ENCODE measurements at regions not wholly inside any gene's neighbourhood (a gene's known extent, or its start where the extent isn't known, plus 50 kb on each side); places are given as distances from the start of the nearest gene placed in this dataset.

DNA sequence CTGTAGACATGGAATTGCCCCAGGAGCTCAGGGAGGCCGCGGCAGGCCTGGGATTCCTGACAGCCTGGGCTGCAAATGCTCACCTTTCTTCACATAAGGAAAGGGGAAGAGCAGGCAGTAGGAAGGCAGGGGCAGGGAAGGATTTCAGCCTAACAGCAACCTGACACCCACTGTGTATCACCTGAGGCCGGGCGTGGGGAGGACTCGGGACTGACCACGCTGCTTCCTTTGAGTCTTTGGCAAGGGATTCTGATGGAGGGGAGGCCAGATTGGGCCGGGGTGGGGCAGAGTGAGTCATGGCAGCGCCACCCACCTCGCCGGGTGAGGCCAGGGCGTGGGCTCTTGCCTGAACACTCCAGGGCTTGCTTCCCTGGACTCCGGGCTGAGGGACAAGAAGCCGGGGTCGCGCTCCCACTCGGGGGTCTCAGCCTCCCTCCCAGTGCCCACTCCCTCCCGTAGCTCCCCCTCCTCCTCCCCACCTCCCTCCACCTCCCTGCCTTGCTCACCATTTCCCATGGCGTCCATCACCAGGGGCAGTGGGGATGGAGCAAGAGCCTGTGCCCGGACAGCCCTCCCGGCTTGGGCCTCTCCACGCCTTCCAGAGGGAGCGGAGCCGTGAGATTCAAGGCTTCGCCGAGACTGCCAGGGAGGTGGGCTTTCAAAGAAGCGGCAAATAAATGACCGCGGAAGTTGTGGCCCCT lies 247.9 kb upstream of the RTL1 start:
- no peak for DNase-seq

DNA sequence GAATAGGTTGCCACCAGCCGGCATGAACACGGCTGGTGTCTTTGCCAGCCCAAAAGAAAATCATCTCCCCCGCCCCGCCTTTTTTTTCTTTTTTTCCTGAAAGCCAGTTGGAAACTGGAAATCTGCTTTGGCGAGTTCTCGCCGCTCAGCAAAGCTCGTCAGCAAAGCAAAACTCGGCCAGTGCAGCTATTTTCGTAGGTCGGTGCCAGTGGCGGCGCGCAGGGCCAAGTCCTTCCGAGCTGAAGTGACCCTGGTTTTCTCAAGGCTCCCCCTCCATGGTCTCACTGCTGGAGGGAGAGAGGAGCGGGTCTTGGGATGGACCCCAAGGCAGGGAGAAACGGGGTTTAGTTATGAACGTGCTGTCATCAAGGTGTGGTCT lies 248.4 kb upstream of the RTL1 start:
- DNase-seq = no peak

DNA sequence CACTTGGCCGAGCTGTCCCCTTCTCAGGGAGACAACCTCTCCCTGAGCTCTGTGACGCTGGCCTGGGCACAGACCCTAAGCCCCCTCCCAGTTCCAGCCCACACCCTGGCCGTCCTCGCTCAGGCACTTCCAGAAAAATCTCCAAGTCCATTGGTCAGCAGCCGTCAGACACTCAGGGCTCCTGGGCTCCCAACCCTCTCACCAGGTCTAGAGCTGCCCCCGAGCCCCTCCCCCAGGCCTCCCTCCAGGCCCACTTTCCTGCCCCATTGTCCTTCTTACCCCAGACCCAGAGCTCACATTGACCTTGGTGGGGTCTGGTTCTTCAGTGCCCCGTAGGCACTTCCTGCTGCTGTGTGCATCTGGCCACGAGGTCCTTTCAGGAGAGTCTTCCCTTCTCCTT lies 249.3 kb upstream of the RTL1 start:
- no peak for DNase-seq

DNA sequence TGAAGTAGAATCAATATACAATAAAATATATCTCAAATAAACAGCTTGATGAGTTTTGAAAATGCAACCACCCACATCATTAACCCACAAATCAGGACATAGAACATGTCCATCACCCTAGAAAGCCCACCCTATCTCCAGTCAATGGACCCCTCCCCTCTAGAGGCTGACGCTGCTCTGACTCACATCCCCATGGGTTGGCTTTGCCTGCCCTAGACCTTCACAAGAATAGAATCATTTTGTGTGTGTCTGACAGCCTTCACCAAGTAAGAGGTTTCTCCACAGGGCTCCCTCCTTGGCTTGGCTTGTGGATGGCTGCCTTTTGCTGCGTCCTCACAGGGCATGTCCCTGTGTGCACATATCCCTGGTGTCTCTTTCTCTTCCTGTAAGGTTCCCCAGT lies 250.2 kb upstream of the RTL1 start:
- no peak for DNase-seq

DNA sequence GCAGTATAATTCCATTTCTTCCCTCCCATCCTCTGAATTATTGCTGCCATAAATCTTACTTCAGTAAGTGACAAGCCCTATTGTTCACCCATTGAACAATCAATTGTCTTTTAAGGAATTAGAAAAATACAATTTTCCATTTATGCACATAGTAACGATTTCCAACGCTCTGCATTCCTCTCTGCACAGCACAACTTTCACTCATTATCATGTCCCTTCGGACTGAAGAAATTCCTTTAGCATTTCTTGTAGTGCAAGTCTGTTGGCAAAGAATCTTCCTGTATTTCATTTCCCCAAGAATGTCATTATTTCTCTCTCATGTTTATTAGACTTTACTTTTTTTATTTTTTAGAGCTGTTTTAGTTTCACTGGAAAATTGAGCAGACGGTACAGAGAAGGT lies 252.1 kb upstream of the RTL1 start:
- DNase-seq = no peak

DNA sequence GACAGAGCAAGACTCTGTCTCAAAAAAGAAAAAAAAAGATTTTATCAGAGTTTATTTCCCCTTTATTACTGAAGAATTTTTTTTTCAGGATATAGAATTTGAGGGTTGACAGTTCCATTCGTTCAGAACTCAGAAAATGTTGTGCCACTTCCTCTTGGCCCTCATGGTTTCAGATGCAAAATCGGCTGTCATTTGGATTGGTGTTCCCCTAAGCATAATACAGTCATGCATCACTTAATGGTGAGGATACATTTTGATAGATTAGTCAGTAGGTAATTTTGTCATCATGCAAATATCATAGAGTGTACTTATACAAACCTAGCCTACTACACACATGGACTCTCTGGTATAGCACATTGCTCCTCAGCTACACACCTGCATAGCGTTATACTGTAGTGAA lies 263.9 kb upstream of the RTL1 start:
- DNase-seq = no peak

DNA sequence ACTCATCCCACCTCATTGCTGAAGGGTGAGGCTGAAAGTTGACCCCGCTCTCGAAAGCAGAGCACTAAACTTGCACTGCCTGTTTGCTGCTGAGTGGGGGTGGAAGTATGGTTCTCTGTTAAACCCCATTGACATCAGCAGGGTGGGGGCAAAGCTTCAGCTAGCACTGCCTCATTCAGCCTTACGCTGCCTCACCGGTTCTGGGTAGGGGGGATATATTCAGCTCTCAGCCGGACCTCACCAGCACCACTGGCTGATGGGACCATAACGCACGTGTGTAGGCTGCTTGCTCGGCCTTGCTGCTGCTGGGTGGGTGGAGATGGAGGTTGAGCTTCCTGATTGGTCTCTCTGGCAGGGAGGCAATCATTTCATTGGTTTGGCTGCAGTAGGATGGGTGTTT lies 265.7 kb upstream of the RTL1 start:
- no peak for DNase-seq

DNA sequence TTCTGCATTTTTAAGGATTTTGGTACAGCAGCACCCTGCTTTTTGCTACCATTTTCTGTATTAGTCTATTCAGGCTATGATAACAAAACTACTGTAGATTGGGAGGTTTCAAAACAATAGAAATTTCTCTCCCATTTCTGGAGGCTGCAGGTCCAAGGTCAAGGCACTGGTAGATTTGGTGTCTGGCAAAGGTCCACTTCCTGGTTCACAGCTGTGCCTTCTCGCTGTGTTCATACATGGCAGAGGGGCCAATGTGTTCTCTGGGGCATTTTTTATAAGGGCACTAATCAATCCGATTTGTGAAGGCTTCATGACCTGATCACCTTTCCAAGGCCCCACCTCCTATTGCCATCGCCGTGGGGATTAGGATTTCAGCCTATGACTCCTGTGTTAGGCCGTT lies 268.1 kb upstream of the RTL1 start:
- DNase-seq = no peak

DNA sequence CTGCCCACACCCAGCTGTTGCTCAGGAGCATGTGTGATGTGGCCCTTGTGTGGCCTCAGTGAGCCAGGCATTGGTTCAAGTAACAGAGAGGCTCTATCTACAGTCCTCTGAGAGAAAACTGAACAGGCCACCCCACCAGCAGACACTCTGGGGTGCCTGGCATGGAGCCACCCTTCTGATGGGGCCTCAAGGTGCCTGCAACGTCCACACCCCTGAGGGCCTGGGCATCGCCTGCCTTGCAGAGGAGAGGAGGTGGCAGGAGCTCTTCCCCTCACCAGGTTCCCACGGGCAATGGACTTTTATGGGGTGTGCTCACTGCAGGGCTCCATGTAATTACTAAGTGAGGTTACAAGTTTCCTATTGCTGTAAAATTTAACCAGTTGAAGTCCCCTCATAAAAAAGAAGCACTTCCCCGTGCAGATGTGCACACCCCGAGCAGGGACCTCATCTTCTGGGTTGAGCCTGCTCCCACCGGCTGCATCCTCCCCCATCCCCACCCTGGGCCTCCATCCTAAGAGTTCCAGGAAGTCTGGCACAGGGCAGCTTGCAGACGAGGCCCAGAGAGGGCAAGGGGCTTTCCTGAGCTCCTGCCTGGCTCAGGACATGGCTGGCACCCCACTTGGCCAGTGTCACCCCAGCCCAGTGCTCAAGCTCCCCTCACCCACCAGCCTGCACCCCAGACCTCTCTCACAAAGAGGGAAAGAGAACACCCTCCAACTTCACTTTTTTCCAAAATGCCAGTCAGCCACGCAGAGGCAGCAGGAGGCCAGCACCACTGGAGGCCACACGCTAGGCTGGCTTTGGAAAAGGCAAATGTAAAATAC lies 270.4 kb upstream of the RTL1 start:
- no peak for DNase-seq

DNA sequence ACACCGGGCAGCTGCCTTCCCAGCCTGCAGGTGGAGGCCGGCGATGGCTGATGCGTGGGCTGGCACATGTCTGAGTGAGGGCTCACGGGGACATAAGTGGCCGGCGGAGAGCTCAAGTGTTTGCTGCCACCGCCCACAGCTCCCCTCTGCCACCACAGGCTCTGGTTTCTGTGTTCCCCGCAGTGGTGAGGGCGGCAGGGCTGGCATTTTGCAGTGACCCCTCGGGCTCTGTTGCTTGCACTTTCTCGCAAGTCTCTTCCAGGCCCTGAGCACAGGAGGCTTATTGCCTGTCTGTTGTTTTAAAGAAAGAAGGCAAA lies 271.0 kb upstream of the RTL1 start:
- DNase-seq = no peak

DNA sequence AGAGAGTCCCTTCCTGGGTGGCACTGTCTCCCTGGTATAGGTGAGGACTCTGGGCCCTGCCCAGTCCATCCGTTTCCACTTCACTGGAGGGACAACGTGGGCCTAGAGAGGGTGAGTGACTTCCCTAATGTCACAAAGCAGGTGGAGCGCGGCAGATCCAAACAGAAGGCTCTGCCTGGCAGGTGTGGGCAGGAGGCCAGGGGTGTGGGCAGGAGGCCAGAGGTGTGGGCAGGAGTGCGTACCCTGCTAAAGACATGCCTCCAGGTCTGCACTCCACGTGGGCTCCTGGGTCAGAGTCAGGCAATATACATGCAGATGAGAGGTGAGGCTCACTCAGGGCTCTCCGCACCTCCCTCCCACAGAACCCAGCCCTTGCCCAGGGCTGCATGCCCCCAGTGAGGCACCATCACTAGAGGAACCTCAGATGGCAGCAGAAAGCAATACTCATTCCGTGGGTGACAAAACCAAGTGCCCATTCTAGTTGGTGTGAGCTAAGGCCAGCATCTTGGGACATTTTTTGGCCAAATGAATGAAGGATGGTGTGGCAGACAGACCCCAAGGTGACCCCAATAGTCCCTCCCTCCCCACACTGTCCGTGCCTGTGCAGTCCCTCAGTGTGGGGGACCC lies 271.6 kb upstream of the RTL1 start:
- DNase-seq = no peak

DNA sequence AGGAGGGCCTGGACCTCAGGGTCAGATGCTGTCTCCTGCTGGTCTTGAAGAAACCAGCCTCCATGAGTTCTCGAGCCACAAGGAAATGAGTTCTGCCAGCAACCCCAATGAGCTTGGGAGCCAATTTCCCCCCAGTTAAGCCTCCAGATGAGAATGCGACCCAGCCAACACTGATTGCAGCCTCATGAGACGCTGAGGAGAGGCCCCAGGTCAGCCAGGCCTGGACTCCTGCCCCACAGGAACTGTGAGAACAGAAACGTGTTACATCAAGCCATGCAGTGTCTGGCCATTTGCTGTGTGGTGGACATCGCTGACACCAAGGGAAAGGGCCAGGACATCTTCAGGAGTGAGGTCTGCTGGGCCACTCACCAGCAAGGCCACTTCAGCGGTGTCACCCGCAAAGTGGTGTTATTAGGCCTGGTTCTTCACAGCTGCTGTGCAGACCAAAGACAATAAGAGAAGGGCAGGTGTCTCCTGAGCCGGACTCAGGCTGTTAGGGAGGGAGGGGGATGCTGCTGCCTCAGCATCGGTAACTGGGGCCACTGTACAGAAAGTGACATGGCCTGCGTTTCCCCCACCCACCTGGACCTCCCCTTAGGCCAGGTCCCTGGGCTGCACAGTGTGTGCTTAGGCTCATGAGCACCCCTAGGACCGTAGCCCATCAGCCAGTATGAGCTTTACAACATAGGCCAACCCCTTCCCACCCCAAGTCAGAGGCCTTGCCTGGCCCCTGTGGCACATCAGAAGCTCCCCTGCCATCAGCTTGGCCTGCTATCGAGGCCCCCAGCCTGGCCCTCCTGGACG lies 272.4 kb upstream of the RTL1 start:
- no peak for DNase-seq

DNA sequence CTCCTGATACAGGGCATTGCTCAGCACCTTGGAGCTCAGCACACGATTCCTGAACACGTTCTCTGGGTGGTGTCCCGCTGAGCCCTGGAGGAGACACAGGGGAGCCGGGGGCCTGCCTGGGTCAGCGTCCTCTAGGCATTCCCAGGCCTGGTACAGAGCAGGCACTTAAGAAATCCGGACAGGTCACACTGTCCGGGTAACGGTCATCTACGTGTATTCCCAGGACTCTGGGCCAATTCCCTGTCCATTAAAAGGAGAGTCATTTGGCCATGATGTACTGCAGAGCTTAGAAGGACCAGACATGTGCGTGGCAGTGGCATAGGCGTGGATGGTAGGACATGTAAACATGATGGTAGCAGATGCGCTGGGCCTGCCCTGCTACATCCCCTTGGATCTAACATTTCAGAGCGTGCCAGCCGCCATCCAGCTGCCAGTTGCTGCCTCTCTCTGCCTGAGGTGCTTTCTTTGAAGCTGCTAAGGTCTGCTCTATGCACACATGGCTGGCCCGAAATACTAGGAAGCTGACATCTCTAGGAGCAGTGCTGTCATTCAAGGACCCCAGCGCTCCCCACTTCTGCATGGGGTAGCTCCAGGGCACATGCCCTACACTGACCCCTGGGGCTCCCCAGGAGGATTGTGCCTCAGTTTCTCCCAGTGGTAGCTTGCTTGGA lies 273.1 kb upstream of the RTL1 start:
- DNase-seq = no peak

DNA sequence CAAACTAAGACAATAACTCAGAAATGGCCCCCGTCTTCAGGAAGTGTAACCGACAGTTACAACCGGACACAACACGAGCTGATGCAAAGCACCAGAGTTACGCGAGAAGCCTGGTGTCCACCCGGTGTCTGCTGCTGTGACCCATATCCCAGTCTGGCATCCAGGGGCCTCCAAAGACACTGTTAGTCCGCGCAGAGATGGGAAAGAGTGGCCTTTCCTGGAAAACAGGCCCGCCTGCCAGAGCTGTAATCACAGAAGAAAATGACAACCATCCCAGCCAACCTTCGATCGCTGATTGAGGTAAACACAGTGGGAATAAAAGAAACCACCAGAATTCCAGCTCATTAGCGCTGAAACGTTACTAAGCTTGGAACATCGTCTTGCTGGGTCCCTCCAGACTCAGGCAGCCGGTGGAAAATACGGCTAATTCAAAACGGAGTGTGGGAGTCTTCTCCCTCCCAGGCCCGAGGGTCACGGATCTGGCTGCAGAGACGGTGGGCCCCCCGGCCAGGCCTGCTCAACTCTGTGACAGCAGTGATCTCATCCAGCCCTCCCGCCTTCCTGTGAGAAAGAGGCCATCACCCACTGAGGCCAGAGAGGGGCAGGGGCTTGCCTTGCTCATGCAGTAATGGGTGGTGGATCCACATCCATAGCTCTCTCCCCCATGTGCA lies 273.9 kb upstream of the RTL1 start:
- DNase-seq = no peak

DNA sequence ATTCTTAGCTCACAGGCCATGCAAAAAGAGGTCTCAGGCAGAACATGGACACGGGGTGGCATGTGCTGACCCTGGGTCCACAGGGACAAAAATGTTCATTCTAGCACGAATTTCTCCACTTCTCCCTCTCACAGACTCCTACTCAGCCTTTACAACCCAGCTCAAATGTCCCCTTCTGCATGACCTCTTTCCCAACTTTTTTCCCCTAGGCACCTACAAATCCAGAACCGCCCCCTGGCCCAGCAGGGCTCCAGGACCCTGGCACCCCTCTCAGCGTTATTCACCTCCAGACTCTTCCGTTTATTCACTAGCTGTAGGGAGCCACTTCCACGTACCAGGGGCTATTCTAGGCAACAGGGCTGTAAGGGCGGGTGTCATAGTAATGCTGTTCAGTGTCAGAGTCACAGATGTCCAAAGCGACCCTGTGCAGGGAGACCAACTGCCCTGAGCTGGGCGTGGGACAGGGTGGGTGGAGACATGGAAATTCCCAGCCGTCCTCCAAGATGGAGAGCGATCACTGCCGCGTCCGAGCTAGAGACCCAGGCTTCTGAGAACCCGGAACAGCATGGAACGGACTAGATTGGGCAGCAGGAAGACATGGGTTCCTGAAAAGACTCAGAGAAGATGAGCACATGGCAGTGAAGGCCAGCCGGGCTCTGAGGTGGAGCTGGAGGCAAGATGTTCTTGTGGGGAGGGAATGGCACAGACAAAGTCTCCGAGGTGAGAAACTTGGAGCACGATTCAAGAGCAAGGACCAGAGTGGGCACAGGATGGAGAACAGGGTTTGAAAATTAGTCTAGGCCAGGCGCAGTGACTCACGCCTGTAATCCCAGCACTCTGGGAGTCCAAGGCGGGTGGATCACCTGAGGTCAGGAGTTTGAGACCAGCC lies 274.9 kb upstream of the RTL1 start:
- DNase-seq = no peak

DNA sequence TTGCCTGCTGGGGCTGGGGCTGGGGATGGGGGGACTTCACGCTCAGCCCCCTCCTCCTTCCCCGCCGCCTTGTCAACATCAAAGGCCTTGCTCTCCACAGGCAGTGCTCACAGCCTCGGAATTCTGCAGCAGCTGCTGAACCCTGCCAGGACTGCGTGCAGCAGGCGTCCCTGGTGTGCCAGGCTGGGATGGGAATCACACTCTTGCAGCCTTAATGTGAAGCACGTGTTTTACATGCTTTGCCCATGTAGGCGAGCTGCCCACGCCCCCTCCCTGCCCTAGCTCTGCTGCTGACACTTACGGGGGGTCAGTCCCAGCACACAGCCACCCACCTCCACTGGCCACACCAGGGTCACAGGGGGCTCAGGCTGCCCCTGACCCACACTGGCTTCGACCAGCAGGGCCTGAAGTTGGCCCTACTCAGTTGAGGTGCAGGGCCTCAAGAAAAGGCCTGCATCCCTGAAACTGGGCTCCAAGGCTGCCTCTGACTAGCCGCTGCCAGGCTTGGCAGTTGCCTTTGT lies 276.2 kb upstream of the RTL1 start:
- DNase-seq = no peak

DNA sequence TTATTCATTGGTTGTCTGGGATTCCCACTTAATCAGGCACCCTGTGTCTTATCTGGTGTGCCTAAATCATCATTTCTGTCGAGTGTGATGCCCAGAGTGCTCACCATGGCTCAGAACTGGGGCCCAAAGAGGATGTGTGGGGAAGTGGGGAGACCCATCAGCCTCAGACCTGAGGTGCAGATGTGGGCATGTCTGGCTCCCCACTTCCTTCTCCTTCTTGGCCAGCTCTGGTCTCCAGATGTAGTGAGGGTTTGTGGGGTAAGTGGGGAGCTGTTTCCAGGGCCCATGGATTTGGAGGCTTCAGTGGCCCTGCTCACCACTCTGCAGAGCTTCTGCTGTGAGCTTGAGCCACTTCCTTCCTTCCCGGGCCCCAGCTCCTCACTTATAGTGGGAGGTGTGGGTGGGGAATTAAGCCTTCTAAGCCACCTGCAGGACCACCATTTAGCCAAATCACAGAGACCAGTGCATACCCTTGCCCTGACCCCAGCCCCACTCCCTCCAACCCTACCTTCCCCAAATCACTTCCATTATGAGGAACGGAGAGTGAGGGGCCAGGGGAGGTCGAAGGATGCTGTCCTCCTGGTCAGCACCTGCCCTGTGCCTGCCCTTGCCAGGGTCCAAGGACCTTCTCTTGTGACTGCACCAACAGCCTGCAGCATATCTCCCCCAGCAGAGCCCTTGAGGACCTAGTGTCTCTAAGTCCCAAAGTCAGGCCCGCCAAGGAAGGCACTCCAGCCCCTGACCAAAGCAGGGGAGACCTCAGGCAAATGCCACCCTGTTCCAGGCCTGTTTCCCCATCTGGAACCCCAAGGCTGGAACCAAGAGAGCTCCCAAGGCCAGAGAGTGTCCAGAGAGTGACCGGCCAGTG lies 278.2 kb upstream of the RTL1 start:
- no peak for DNase-seq

DNA sequence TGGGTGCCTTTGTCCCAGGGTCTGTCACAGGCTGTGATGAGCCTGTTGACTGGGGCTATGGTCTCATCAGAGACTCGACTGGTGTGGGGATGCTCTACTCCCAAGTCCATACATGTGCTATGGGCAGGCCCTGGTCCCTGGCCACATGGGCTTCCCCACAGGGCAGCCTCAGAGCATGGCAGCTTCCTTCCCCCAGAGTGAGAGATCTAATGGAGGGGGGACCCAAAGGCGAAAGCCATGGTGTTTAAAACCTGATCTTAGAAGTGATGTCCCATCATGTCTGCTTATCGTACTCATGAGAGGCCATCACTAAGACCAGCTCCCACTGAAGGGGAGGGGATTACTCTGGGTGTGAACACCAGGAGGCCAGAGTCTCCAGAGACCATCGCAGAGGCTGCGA lies 279.0 kb upstream of the RTL1 start:
- no peak for DNase-seq

DNA sequence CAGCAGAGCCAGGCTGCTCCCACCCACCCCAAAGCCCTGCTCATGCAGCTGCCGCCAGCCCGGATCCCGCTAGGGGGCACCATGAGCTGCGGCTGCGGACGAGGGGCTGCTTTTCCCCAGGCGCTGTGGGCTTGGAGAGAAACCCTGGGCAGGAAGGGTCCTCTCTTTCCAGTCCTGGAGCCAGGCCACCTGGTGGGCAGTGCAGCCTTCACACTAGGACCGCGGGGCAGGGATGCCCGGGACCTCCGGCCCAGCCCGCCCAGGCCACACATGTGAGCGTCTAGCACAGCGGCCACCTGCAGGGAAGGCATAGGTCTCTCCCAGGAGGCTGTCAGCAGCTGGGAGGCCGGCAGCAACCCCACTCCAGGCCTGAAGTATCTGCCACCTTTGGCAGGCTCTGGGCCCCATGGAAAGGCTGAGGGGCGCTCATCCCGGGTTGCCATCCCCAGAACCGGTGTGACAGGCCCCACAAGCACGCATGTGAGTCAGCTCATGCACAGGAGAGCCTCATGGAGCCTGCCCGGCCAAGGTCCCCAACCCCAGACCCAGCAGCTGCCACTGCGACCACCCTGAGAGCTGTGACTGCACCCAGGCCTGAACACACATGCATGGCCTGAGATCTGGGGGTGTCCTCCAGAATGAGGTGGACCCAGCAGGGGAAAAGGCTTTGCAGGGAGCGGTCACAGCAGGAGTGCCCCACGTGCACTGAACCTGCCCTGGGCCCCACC lies 280.0 kb upstream of the RTL1 start:
- DNase-seq = no peak

DNA sequence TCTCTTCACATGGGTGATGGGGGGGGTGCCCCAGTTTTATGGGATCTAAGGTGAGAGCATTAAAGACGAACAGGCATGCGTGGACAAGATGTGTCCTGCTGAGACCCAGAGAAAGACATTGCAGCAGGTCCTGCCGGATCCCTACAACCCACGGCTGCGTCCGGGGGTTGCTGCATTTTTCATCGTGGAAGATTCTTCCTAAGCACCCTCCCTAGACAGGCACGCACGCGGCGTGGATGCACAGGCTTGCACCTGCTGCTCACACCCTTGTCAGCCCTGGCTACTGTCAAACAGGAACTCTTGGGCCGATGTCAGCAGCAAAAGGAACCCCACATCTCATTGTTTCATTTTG lies 280.6 kb upstream of the RTL1 start:
- DNase-seq = no peak

Measured in fibroblast of upper back skin (primary cell).